Right cardiac atrium (tissue), 5 donors: ENCODE measurements at regions not wholly inside any gene's neighbourhood (a gene's known extent, or its start where the extent isn't known, plus 50 kb on each side); places are given as distances from the start of the nearest gene placed in this dataset.
A peak's percentile ranks its signal among the peaks of the same experiment; 100 is the strongest.

ENCODE experiments used
- ATAC-seq, 2 donors: fragments of 200-7000 bp; cut with Tn5 transposase; one replicate each; pipeline versions ENCODE4 v1.8.0 to v1.9.1; 2020; ENCODE audit warnings: moderate library complexity in 2 of 2, mild to moderate bottlenecking in 1 of 2
- DNase-seq, 3 donors: peaks; one replicate each; pipeline ENCODE4 v3.0.0-alpha.2; 2020
- H3K27ac ChIP-seq: one replicate; pipeline ENCODE4 v1.5.1; 2013; ENCODE audit warnings: mild to moderate bottlenecking, low read length, control low read depth, moderate library complexity
- H3K27me3 ChIP-seq: one replicate; pipeline ENCODE4 v1.6.1; 2013; ENCODE audit not compliant: control insufficient read depth, insufficient read depth
- H3K4me1 ChIP-seq: one replicate; pipeline ENCODE4 v1.6.1; 2013; ENCODE audit warnings: low read length; ENCODE audit not compliant: control insufficient read depth, insufficient read depth
- H3K4me3 ChIP-seq: one replicate; pipeline ENCODE4 v1.5.1; 2013; ENCODE audit warnings: low read length, control low read depth
- H3K9me3 ChIP-seq: one replicate; pipeline ENCODE4 v1.6.1; 2013; ENCODE audit warnings: low read length; ENCODE audit not compliant: control insufficient read depth
- WGBS: extraction: QIAGEN DNeasy Blood & Tissue Kit; methylation state at CpG from one replicate; pipeline ENCODE4 v1.1.7; 2013; 5-methylcytosine and 5-hydroxymethylcytosine counted together
- intact Hi-C, 4 donors: fragments of 100-400 bp; cut with DNase I; formaldehyde crosslinking; loops; one replicate each; pipeline versions ENCODE4 v1.11.0 to v1.14.0; 2022 to 2023
- donor health status: healthy with polysubstance abuse.
- donor health status: DM: no; HTN: yes; CAD: no.
- donor health status: DM: no; HTN: no; CAD: no.
- donor health status: DM: no; HTN: yes; CAD: no; lungs with severe emphysema.
- donor health status: DM: yes; HTN: yes; CAD: no.

DNA sequence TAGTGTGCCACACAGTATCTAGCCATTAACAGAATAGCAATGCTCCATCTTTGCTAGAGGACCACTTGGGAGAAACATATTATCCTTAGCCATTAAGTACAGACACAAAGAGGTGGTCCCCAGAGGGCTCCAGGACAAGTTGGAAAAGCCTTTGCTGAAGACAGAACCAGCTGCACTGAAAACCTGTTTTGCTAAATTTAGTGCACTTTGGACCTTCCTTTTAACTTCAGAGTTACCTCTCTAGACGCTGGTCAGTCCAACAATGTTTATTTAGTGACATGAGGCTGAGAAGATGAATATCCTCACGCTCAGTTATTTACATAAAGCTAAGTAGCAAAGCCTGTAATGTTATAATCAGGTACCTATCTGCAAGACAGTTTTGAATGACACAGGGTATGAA, 265.0 kb upstream of the ZNF608 start:
- intact Hi-C loops = no loop called here
- Histone ChIP-seq H3K27me3 (no peaks in the 10 kb centered on the region), H3K4me3 (no peak overlapping the region), H3K27ac (peak overlapping the region; percentile 6), H3K9me3 (no peaks in the 10 kb centered on the region), H3K4me1 (no peaks in the 10 kb centered on the region)
- ATAC-seq = no peak
- WGBS = 82% methylated on average over 2 of the region's 2 CpGs
- no peak for DNase-seq

GRCh38 chr5:125011947-125012346, 265.5 kb upstream of the ZNF608 start:
- intact Hi-C loops = no loop called here
- peak; percentile 64 to 76 for ATAC-seq

GRCh38 chr5:125012727-125013451, 266.4 kb upstream of the ZNF608 start:
- peak; percentile 75 to 90 for ATAC-seq
- intact Hi-C loops = no loop called here

More at GRCh38 chr5:125011947-125012346, 265.5 kb upstream of the ZNF608 start:
- WGBS = 36% methylated on average over 4 of the region's 4 CpGs
- Histone ChIP-seq H3K27ac (peak overlapping the region; percentile 23), H3K4me1 (no peaks in the 10 kb centered on the region), H3K27me3 (no peaks in the 10 kb centered on the region), H3K4me3 (no peak overlapping the region), H3K9me3 (no peaks in the 10 kb centered on the region)
- DNase-seq = no peak

GRCh38 chr5:125014202-125014601, 267.8 kb upstream of the ZNF608 start:
- ATAC-seq (no peak), DNase-seq (no peak)
- H3K27ac ChIP-seq = no peak overlapping the region
- intact Hi-C loops = no loop called here
- no peaks in the 10 kb centered on the region for H3K4me1 ChIP-seq
- H3K9me3 ChIP-seq = no peaks in the 10 kb centered on the region
- 69% methylated on average over 1 of the region's 1 CpG for WGBS
- H3K27me3 ChIP-seq = no peaks in the 10 kb centered on the region
- no peak overlapping the region for H3K4me3 ChIP-seq

More at GRCh38 chr5:125012727-125013451, 266.4 kb upstream of the ZNF608 start:
- Histone ChIP-seq H3K27ac (peak overlapping the region; percentile 77), H3K9me3 (no peaks in the 10 kb centered on the region), H3K4me3 (no peak overlapping the region), H3K4me1 (no peaks in the 10 kb centered on the region), H3K27me3 (no peaks in the 10 kb centered on the region)
- peak in 1 of 3 donors; percentile 11 for DNase-seq
- WGBS = 53% methylated on average over 7 of the region's 7 CpGs

GRCh38 chr5:125017796-125018195, 271.4 kb upstream of the ZNF608 start:
- no peaks in the 10 kb centered on the region for H3K9me3 ChIP-seq
- no peak overlapping the region for H3K4me3 ChIP-seq
- intact Hi-C loops = no loop called here
- ATAC-seq (no peak), DNase-seq (no peak)
- H3K27ac ChIP-seq = no peak overlapping the region
- H3K27me3 ChIP-seq = no peaks in the 10 kb centered on the region
- 95% methylated on average over 1 of the region's 1 CpG for WGBS
- H3K4me1 ChIP-seq = no peaks in the 10 kb centered on the region

DNA sequence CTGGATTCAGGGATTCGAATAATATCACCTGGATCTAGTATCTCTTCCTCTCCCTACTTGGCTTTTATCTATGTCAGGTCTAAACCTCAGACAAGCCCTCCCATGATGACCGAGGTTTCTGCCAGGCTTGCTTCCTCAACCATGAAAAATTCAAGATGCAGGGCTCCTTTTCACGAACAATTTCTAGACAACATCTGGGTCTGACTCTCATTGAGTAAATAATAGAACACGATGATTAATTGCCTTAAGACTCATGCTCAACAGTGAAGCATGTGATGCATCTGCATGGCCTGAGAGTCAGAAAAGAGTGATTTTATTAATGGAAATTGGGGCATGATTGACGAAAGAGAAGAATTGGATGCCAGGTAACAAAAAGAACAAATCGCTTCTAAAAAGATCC, 277.2 kb upstream of the ZNF608 start:
- Histone ChIP-seq H3K4me3 (no peak overlapping the region), H3K27me3 (no peaks in the 10 kb centered on the region), H3K9me3 (no peaks in the 10 kb centered on the region), H3K4me1 (no peaks in the 10 kb centered on the region), H3K27ac (no peak overlapping the region)
- DNase-seq (no peak), ATAC-seq (no peak)
- intact Hi-C loops = no loop called here
- 93% methylated on average over 6 of the region's 6 CpGs for WGBS

GRCh38 chr5:125026867-125027731, 280.7 kb upstream of the ZNF608 start:
- H3K4me3 ChIP-seq = no peak overlapping the region
- intact Hi-C loops = loop anchor here in 1 of 4 donors (5.0 kb wide), 1 partner anchor 275 kb away; no protein-coding TSS in a partner anchor
- no peaks in the 10 kb centered on the region for H3K4me1 ChIP-seq
- no peaks in the 10 kb centered on the region for H3K9me3 ChIP-seq
- no peaks in the 10 kb centered on the region for H3K27me3 ChIP-seq
- WGBS = 61% methylated on average over 6 of the region's 6 CpGs
- no peak overlapping the region for H3K27ac ChIP-seq
- DNase-seq = no peak
- ATAC-seq = peak; percentile 64 to 86

DNA sequence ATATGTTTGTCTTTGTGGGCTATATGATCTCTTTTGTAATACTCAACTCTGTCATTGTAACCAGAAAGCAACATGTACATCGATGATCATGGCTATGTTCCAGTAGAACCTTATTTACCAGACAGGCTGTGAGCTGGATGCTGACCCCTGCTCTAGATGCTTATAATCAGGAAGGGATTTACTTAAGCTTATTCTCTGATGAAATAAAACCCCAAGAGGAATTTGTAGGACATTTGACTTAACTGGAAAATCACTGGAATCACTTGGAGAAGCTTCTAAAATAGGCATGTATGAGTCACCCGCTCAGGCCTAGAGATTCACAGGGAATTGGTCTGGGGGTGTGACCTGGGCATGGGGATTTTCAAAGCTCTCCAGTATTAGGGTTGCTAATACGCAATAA, 285.8 kb upstream of the ZNF608 start:
- intact Hi-C loops = no loop called here
- 83% methylated on average over 3 of the region's 3 CpGs for WGBS
- ATAC-seq (no peak), DNase-seq (no peak)
- Histone ChIP-seq H3K27me3 (no peaks in the 10 kb centered on the region), H3K27ac (peak overlapping the region; percentile 17), H3K4me1 (no peaks in the 10 kb centered on the region), H3K4me3 (no peak overlapping the region), H3K9me3 (no peaks in the 10 kb centered on the region)

DNA sequence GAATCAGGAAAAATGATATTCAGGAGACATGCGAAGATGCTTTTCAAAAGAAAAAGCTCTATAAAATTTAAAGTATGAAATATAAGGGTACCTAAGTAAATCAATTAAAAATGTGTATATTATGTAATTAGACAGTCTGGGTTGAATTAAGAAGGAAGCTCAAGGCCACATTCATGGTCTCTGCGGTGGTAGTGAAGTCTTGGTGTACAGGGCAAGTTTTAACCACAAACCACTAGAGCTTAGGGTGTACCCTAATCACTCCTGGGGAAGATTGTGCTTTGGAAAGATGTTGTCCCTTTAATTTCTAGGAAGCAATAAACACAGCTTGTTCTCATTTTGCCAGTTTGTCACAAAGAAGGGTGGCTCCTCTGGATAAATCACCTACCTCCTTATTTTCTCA, 287.2 kb upstream of the ZNF608 start:
- ATAC-seq (no peak), DNase-seq (no peak)
- Histone ChIP-seq H3K27me3 (no peaks in the 10 kb centered on the region), H3K27ac (no peak overlapping the region), H3K4me3 (no peak overlapping the region), H3K4me1 (no peaks in the 10 kb centered on the region), H3K9me3 (no peaks in the 10 kb centered on the region)
- WGBS = 93% methylated on average over 2 of the region's 2 CpGs
- intact Hi-C loops = no loop called here

DNA sequence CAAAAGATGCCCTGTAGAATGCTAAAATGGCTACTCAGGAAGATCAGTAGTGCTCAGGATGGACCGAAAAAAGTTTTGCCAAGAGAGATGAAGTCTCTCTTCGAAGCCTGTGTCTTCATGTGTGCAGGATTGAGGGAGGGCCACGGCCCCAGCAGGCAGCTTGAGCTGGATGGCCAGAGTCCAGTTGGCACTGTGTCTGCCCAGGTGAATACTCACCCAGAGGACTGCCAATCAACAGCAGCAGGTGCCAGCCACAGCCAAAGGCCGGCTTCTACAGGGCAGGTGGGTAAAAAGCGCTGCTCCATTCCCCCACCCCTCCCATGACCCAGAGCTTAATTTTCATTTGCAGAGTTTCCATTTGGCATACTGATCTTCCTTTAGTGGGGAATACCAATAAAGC, 287.9 kb upstream of the ZNF608 start:
- no peak for DNase-seq
- Histone ChIP-seq H3K27me3 (no peaks in the 10 kb centered on the region), H3K9me3 (no peaks in the 10 kb centered on the region), H3K27ac (no peak overlapping the region), H3K4me3 (no peak overlapping the region), H3K4me1 (no peaks in the 10 kb centered on the region)
- ATAC-seq = peak in 1 of 2 donors; percentile 33
- 94% methylated on average over 5 of the region's 5 CpGs for WGBS
- intact Hi-C loops = no loop called here

- Histone ChIP-seq H3K4me1 (no peaks in the 10 kb centered on the region), H3K9me3 (no peaks in the 10 kb centered on the region), H3K4me3 (no peak overlapping the region), H3K27ac (no peak overlapping the region), H3K27me3 (no peaks in the 10 kb centered on the region)
- WGBS = 89% methylated on average over 8 of the region's 8 CpGs
- ATAC-seq (no peak), DNase-seq (no peak)
- intact Hi-C loops = no loop called here
These were observed 290.1 kb upstream of the ZNF608 start for GRCh38 chr5:125036494-125036893.
